HepG2 (cell line): ENCODE measurements at regions not wholly inside any gene's neighbourhood (a gene's known extent, or its start where the extent isn't known, plus 50 kb on each side); places are given as distances from the start of the nearest gene placed in this dataset.
A peak's percentile ranks its signal among the peaks of the same experiment; 100 is the strongest.

Experiments used
- ATAC-seq: fragments of 200-7000 bp; cut with Tn5 transposase; 3 replicates; pipeline ENCODE4 v1.9.1; 2020; ENCODE audit warnings: mild to moderate bottlenecking, moderate library complexity
- BruUV-seq: library from RNA; stranded (reverse); fragments of 400-500 nt; replicated peaks from 2 replicates; lab custom pipeline; 2021; lab: Mats Ljungman, UMichigan
- CTCF ChIA-PET: fragments of 300-600 bp; formaldehyde crosslinking; extraction: SDS; loops from one replicate; lab custom pipeline; 2021; ENCODE audit warnings: low total read pairs, inconsistent platforms, low intra/inter-chr PET ratio; lab: Yijun Ruan, JAX
- POLR2A ChIA-PET: fragments of 350-600 bp; sonication (Branson Sonifier 250); formaldehyde crosslinking; loops from one replicate; lab custom pipeline; 2020; ENCODE audit warnings: antibody characterized with exemption, inconsistent platforms; lab: Yijun Ruan, JAX
- DNase-seq: peaks from one replicate; pipeline ENCODE4 v3.0.0-alpha.2; 2015; ENCODE audit warnings: low spot score
- FAIRE-seq: peaks from 3 replicates; lab custom pipeline; 2011; peaks lifted over from hg19 to GRCh38; lab: Jason Lieb, UNC
- H2AFZ ChIP-seq: one replicate; pipeline ENCODE4 v1.6.1; 2011; ENCODE audit warnings: low read length, inconsistent platforms
- H3K27ac ChIP-seq: fragments of 300-600 bp; 3 replicates; pipeline ENCODE4 v1.8.0; 2011; ENCODE audit warnings: mixed run types, mild to moderate bottlenecking, mixed read lengths, low read length, inconsistent platforms; ENCODE audit not compliant: insufficient read depth; ENCODE audit errors: extremely low read length
- H3K27me3 ChIP-seq, 2 experiments: fragments of 200-600 bp in 1 of 2; 2 replicates in 1 of 2; 3 replicates in 1 of 2; pipeline versions ENCODE4 v1.6.0 to v1.8.0; 2011; ENCODE audit warnings: low read length in 2 of 2, mild to moderate bottlenecking in 2 of 2, moderate library complexity in 2 of 2, inconsistent platforms in 1 of 2; ENCODE audit not compliant: insufficient read depth in 2 of 2, control insufficient read depth in 1 of 2
- H3K36me3 ChIP-seq, 2 experiments: fragments of 200-600 bp in 1 of 2; replicated peaks in 1 of 2; 2 replicates in 1 of 2; 3 replicates in 1 of 2; pipeline versions ENCODE4 v1.5.1 to v1.8.0; 2011; ENCODE audit warnings: low read length in 2 of 2, inconsistent platforms in 1 of 2; ENCODE audit not compliant: insufficient read depth in 2 of 2, control insufficient read depth in 1 of 2
- H3K4me1 ChIP-seq: 2 replicates; pipeline ENCODE4 v1.5.1; 2012; ENCODE audit warnings: low read length, inconsistent platforms; ENCODE audit not compliant: insufficient read depth
- H3K4me2 ChIP-seq: 2 replicates; pipeline ENCODE4 v1.6.0; 2011; ENCODE audit warnings: low read depth, low read length, inconsistent platforms
- H3K4me3 ChIP-seq, 3 experiments: fragments of 200-600 bp in 1 of 3; sonication (generic), shearing (Covaris generic) in 1 of 3; replicated peaks in 1 of 3; 2 replicates each; pipeline ENCODE4 v1.5.1; 2011 to 2016; ENCODE audit warnings: low read length in 3 of 3, inconsistent platforms in 2 of 3, low read depth in 2 of 3, mild to moderate bottlenecking in 2 of 3, control low read depth in 1 of 3, mixed read lengths in 1 of 3; ENCODE audit not compliant: insufficient read depth in 1 of 3
- H3K79me2 ChIP-seq: one replicate; pipeline ENCODE4 v1.6.1; 2011; ENCODE audit warnings: low read length, inconsistent platforms; ENCODE audit not compliant: insufficient read depth
- H3K9ac ChIP-seq: 2 replicates; pipeline ENCODE4 v1.6.0; 2011; ENCODE audit warnings: mild to moderate bottlenecking, low read depth, low read length, inconsistent platforms; ENCODE audit not compliant: insufficient read depth
- H3K9me3 ChIP-seq: 2 replicates; pipeline ENCODE4 v1.5.1; 2012; ENCODE audit warnings: mild to moderate bottlenecking, low read length
- H4K20me1 ChIP-seq: 2 replicates; pipeline ENCODE4 v1.6.0; 2011; ENCODE audit warnings: inconsistent platforms, mild to moderate bottlenecking, low read length, moderate library complexity; ENCODE audit not compliant: insufficient read depth
- CBX2 ChIP-seq, 2 experiments: fragments of 200-600 bp in 1 of 2; sonication (generic); formaldehyde crosslinking in 1 of 2; IDR thresholded peaks; 2 replicates each; pipeline versions ENCODE4 v1.7.0 to v1.8.1; 2018 to 2022; ENCODE audit warnings: low read depth in 2 of 2, low read length in 1 of 2, mild to moderate bottlenecking in 1 of 2, missing genetic modification reagents in 1 of 2
- MEIS1 ChIP-seq: sonication (generic); formaldehyde crosslinking; IDR thresholded peaks from 2 replicates; pipeline ENCODE4 v1.9.0; 2021; ENCODE audit warnings: mild to moderate bottlenecking, missing genetic modification reagents, moderate library complexity, borderline replicate concordance
- MNT ChIP-seq: fragments of 450-650 bp; IDR thresholded peaks from 2 replicates; pipeline ENCODE4 v1.6.1; 2016
- PHF5A ChIP-seq: IDR thresholded peaks from one replicate; pipeline ENCODE4 v1.6.1; 2018; ENCODE audit warnings: low read depth, missing genetic modification reagents; ENCODE audit not compliant: unreplicated experiment
- ZC3H4 ChIP-seq: sonication (generic); formaldehyde crosslinking; IDR thresholded peaks from 2 replicates; pipeline ENCODE4 v1.4.0; 2020; ENCODE audit warnings: missing genetic modification reagents, borderline replicate concordance
- ZNF614 ChIP-seq: IDR thresholded peaks from 2 replicates; pipeline ENCODE4 v1.6.1; 2018; ENCODE audit warnings: missing biosample characterization, missing genetic modification reagents, inconsistent platforms, borderline replicate concordance
- ZNF768 ChIP-seq: sonication (generic); formaldehyde crosslinking; IDR thresholded peaks from 2 replicates; pipeline ENCODE4 v1.4.0; 2020; ENCODE audit warnings: missing genetic modification reagents
- WGBS: methylation state at CpG from one replicate; pipeline ENCODE4 v1.1.6; 2017; ENCODE audit warnings: low lambda C conversion rate; 5-methylcytosine and 5-hydroxymethylcytosine counted together
- in situ Hi-C: cut with HindIII; loops from 2 replicates; pipeline ENCODE4 v1.10.0; 2017; ENCODE audit warnings: low pct_unique_long_range_greater_than_20kb; ENCODE audit not compliant: extremely low pct_ligation_motif_present
- intact Hi-C: fragments of 100-400 bp; cut with micrococcal nuclease; formaldehyde crosslinking; loops from one replicate; pipeline ENCODE4 v1.10.0; 2022; ENCODE audit not compliant: unreplicated experiment

DNA sequence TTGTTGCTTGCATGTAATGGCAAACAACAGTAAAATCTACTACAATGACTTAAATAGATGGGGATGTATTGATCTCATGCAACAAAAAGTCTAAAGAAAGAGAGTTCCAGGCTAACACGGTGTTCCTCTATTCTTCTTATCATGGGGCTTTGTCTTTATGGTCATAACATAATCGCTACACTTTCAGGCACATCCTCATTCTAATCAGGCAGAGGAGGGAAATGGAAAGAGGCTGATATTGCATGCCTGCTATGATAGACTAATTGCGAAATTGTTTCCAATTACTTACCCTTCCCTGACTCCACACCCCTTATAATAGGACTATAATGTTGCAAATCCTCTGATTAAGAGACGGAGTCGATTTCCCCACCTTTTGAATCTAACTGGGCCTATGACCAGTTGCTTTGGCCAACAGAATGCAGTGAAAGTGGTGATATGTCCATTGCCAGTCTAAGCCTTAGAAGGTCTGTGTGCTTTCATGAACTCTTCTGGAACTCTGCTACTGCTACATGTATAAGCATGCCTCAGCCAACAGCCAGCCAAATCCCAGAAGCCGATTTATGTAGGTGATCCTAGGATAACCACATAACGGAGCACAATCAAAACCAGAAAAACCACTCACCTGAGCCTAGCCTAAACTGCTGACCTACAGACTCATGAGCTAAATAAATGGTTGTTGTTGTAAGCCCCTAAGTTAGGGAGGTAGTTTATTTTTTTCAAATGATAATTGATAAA lies 180.3 kb upstream of the TACR1 start:
- in situ Hi-C loops (no loop called here), intact Hi-C loops (no loop called here)
- no peak overlapping the region for H2AFZ ChIP-seq
- no peaks in the 10 kb centered on the region for H3K9me3 ChIP-seq
- no peak overlapping the region for H3K4me3 ChIP-seq
- no peaks in the 10 kb centered on the region for H3K79me2 ChIP-seq
- no peak overlapping the region for H3K27ac ChIP-seq
- BruUV-seq, result no TSS peak
- ChIA-PET CTCF (no interaction called here), POLR2A (no interaction called here)
- WGBS, result 26% methylated on average over 7 of the region's 7 CpGs
- no peaks in the 10 kb centered on the region; a peak in 1 of 5 replicates for H3K27me3 ChIP-seq
- H3K9ac ChIP-seq, result no peak overlapping the region
- H3K4me2 ChIP-seq, result no peak overlapping the region
- TF ChIP-seq PHF5A (CRISPR knock-in tag) (no peak), ZC3H4 (CRISPR knock-in tag) (no peak), CBX2 (IDR thresholded peaks at IDR 0.05; ENCODE audit: low read depth, low read length) (no peak), CBX2 (CRISPR knock-in tag; IDR thresholded peaks at IDR 0.05; ENCODE audit: low read depth) (no peak), ZNF768 (CRISPR knock-in tag) (no peak)
- H3K36me3 ChIP-seq, result no peaks in the 10 kb centered on the region
- no peaks in the 10 kb centered on the region for H4K20me1 ChIP-seq
- ATAC-seq, result no peak
- DNase-seq, result no peak
- FAIRE-seq, result no peak
- peaks cover 2% of the 10 kb centered on the region for H3K4me1 ChIP-seq

GRCh38 chr2:75375646-75376582 lies 176.6 kb upstream of the TACR1 start:
- no peak overlapping the region for H2AFZ ChIP-seq

More at GRCh38 chr2:75375646-75376582, 176.6 kb upstream of the TACR1 start:
- TF ChIP-seq MNT, result peak; percentile 96
- TF ChIP-seq ZNF614, result no peak
- no peak for TF ChIP-seq MEIS1 (CRISPR knock-in tag)
- in situ Hi-C loops, result no loop called here
- no peaks in the 10 kb centered on the region; a peak in 1 of 5 replicates for H3K27me3 ChIP-seq
- intact Hi-C loops, result no loop called here
- no peak for ATAC-seq
- no peaks in the 10 kb centered on the region for H3K36me3 ChIP-seq
- H4K20me1 ChIP-seq, result no peaks in the 10 kb centered on the region
- ChIA-PET POLR2A (no interaction called here), CTCF (no interaction called here)
- H3K4me3 ChIP-seq, result no peak overlapping the region
- no peak overlapping the region for H3K4me2 ChIP-seq
- peaks cover 11% of the 10 kb centered on the region for H3K4me1 ChIP-seq
- no TSS peak for BruUV-seq
- H3K9ac ChIP-seq, result no peak overlapping the region
- H3K27ac ChIP-seq, result no peak overlapping the region
- no peak for FAIRE-seq
- DNase-seq, result no peak
- no peaks in the 10 kb centered on the region for H3K9me3 ChIP-seq
- 21% methylated on average over 3 of the region's 3 CpGs for WGBS
- H3K79me2 ChIP-seq, result no peaks in the 10 kb centered on the region
